ENCODE measurements at regions not wholly inside any gene's neighbourhood (a gene's known extent, or its start where the extent isn't known, plus 50 kb on each side); places are given as distances from the start of the nearest gene placed in this dataset.

DNA sequence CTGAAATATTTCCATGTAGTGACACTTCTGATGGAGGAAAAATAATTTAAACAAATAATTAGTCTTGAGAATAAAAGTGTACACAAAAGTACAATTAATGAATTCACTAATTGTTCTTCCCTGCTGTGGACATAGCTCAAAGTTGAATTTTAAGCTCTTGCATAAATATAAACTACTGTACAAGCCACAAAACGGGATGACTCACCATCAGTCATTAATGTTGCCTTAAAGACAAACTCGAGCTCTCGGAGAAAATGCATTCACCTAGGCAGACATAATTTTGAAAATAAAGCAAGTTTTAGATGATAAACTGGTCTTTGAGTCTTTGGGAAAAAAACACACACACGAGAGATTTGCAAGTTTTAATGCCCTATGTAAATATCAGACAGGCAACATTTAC lies 436.4 kb downstream of the ZNF521 start:
- DNase-seq, result no peak

DNA sequence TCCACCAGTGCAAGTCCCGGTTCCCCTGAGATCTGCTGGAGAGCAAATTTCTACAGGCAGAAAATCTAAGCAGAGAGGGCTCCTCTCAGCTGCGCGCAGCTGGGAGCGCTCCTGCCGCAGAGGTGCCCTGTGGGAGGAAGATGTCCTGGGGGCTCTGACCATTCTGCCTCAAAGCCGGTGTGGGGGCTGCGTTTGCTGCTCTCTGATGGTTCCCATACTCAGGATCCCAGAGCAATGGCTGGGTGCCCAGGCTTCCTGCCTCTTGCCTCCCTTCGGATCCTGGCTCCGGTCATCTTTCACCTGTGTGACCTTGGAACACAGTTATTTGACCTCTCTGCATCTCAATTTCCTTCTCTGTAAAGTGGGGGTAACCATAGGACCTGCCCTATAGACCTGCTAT lies 434.2 kb downstream of the ZNF521 start:
- no peak for DNase-seq

DNA sequence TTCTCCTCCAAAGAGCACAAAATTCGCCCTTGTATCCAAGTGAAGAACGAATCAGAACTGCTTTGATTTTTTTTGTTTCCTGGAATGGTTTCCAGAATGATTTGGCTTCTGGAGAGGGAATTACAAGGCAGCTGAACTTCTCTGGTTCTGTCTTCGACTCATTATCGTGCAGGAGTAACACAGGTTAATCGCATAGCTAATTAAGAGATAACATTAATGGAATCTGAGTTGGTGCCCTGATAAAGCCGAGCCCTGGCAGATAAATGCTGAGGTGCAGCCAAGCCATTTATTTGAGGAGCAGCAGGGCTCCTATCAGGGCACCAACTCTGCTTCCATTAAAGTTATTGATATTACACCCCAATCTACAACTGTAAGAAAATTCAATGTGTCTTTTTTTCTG lies 433.7 kb downstream of the ZNF521 start:
- no peak for DNase-seq

DNA sequence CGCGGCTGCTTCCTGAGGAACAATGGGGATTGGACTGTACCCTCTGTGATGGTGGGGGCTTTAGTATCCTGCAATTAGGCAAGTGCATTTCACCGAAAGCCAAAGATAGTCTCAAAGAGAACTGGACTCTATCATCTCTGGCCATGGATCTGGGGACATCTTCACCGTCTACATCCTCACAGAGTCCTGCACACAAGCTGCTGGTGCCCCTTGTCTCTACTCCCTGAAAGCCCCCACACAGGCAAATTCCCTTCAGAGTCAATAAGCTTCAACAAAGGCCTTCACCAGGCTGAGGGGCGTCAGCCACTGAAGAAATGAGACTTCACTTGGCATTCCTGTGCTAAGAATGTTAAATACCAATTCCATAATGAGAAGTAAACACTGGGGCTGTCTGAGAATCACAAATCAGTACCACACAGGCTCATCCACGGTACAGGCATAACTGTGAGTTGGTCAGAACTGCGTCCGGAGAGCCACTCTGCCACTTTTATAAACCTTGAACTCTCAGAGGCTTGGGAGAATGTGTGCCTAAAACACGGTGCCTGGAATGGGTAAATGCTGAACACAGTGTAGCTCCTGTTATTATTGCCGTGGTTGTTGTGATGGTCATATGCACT lies 432.7 kb downstream of the ZNF521 start:
- no peak for DNase-seq

DNA sequence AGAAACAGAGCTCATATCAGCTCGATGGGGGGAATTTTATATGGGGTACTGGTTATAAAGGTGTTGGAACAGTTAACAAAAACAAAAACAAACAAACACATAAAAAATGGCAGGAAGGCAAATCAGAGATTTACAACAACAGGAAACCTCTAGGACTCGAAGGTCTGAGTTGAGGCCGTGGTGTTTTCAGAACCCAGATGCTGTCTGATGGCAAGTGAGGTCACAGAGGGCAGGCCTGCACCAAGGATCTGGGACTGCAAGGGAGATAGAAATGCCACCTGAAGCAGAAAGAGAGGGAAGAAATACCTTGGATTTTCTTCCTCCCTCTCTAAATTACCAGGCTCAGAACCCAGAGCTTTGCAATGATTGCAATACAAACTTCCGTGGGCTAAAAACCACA lies 429.5 kb downstream of the ZNF521 start:
- DNase-seq, result no peak

DNA sequence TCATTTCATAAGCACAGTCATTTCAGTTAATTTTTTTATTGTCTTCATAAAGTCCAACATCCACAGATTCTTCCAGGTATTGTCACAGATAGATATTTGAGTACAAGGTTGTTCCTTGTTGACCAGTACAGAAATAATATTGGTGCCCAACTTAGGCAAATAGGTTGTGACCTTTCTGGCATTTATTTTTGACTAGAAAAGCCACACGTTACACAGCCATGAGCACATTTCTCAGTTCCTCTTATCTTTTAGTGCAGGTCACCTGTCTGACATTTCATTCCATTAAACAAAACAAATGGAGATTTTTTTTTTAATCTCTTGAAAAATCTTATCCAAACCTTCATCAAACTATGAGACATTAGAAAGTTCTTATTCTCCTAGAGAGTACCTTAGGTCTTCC lies 428.8 kb downstream of the ZNF521 start:
- DNase-seq, result no peak

DNA sequence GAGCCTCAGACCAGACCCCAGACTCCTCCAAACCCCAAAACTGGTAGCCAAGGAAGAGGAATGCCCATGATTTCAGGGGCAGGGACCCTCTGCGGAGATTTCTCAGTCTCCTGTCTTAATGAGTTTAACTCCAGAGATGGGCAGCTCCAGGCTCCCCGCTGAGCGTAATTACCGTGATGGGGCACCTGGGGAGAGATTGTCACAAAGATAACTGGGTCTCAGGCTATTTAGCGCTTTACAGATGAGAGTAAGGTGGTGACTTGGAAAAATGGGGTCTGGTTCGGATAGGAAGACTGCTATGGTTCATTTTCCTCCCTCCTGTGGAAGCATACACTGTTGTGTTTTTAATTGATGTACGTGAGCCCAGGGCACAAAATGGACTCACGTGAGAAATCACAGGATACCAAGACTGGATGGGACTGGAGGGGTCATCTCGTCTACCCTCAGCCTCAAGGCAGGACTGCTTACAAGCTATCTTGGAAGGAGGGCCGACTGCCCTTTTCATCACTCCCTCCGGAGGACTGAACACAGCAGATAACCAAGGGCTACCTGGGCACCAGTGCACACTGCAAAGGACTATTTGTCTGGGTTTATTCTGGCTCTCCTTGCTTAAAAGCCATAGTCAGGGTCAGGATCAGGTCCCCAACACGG lies 427.8 kb downstream of the ZNF521 start:
- DNase-seq, result no peak

DNA sequence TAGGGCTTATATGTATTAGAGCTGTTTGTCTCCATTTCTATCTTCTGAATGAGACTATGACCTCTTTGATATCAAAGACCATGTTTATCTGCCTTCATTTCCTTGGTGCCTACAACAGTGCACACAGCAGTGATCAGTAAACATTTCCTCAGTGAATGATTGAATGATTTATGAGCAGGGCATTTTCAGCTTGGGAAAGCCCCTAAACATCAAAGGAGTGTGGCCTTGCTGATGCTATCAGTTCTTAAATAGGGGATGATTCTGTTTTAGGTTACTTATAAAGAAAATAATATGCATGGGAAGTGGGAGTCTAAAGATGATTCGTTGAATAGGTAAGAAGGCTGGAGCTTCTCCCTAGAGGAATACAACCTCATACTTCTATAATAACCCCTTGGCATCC lies 425.3 kb downstream of the ZNF521 start:
- DNase-seq, result no peak

DNA sequence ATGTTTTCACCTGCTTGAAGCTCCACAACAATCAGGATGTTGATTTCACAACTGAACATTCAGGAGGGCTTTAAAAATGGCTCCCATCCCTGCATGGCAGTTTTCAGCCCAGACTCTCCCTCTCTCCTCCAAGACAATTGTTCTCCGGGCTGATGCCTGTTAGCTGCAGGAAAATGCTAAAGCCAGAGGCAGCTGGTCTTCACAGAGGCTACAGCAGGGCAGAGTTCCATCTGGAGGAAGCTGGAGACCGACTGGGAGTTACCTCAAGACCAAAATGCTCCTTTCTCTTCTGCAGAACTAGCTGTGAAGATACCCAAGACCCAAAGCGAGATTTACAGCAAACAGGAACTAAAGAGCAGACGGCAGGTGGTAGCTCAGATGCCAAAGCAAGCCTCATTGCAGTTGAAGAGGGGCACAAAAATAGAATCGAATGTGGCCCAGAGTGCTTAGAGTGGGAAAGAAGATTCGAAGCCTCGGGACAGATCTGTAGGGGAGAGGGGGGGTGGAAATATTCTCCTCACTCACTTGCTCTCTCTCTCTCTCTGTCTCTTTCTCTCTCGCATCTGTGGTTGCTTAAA lies 423.6 kb downstream of the ZNF521 start:
- no peak for DNase-seq

DNA sequence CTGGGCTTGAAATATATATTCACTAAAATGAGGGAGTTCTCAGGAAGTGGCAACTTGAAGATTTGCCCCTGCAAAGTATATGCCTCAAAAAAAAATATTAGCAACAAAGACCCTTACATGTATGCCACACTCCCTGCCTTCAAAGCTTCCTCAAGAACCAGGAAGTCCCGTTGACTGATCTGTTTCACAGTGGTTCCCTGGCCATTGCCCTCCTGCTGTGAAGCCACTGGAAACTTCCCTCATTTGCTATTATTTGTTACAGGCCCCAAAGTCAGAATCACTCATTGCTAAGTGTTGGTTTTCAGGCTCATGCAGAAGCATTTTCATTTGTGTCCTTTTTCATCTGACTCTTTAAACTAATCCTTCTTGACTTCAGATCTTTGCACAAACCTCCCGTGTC lies 421.5 kb downstream of the ZNF521 start:
- DNase-seq, result no peak

DNA sequence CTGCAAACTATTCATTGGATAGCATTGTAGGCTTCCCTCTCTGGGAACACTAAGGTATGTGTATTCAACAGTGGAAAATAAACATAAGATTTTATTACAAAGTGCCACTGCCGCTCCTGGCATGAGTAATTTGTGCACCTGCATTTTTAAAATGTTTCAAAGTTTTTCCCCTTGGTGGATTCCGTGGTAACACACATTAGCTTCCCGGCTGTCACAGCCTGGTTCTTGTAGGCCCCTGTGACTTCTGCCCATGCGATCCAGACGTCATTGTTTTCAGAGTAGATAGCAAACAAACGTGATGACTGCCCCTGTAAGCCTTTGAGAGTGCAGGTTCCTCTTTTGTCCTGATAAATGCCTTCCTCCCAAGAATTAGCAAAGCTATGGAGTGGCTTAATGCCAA lies 421.0 kb downstream of the ZNF521 start:
- DNase-seq, result no peak

DNA sequence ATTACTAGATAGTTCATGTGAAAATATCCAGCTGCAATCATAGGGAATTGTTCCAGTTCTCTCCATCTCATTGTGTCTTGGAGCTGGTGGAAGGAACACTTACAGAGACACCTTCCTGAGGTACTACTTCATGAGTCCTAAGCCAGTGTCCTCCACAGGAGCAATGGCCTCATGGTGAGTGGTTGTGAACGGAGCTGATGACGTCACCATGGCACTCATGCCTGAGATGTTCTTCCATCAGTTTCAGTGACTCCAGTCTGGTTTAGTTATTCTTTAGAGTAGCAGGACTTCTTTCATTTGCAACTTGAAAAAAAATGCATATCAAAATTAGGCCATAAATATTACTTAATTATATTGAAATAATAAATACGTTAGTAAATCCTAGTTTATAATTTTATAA lies 418.6 kb downstream of the ZNF521 start:
- DNase-seq, result no peak

DNA sequence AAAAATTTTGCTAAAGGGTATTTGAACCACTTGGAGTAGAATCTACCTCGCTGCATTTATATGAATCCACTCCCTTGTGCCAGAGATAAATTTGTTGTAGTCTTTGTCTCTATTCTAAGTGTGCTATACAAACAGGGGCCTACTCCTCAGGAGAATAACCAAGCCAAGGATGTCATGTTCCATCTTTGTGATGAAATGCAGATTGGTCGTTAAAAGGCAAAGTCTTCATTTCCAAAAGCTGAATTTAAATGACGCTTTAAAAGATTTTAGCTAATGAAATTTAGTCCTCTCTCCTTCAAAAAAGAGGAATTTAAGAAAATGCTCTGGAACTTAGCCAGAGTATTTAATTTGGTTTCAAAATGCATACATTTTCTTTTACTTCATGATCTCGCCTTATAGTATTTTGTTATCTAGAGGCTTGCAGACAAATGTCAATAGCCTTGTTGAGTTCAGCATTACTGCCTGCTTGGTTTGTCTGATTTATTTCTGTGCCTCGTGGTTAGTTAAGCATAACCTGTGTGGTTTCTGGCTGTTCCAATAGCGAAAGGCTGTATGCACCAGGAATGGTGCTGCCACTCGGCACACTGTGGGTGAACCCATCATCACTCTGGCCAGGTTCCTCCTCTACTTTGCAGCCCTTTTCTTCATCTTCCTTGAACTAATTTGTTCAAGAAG lies 417.6 kb downstream of the ZNF521 start:
- no peak for DNase-seq

DNA sequence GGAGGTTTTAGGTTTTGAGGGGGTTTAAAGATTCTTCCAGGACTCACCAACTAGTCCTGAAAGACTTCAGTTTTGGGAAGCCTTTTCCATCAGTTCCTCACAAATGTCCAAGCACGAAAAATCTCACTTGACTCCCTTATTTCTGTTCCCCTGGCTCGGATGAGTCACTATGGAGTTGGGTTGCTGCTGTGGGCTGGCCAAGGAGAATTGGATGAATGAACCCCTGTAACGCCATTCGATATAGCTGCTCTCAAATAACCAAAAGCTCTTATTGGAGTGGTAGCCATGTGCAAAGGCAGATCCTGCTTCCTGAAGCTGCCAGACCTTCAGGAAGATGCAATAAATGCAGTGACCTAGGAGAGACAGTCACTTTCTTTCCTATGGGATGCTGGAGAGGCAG lies 417.0 kb downstream of the ZNF521 start:
- no peak for DNase-seq

DNA sequence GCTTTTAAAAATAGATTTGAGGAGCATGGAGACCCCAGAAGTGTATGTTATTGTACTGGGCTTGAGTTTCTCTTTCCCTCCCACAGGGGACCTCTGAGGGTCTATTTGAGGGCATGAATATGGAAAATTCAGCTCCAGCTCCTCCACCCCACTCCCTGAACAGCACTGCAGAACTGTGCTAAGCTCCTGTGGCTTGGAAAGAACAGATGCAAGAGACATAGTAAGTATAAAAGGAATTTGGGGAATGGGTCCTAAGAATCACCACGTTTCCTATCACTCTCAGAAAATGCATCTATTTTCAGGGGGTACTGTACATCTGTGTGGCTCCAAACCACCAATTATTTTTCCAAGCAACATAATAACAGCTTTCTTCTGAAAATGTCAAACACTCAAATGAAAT lies 416.1 kb downstream of the ZNF521 start:
- no peak for DNase-seq

DNA sequence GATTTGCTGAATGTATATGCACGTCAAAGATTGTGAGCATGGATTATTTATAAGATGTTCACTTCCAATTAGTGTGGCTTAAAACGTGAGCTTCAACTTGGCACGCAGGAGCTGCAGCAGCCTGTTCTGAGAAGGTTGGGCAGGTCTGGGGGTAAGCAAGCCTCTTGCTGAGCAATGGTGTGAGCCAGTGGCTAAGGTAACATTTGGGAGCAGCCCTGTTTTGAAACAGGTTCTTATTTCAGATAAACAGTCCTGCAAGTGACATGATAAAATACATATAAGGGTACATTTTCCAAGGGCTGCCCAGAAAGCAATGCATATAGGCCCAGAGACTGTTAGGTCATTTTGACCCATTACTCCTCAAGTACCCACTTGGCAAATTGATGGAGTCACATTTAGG lies 415.3 kb downstream of the ZNF521 start:
- DNase-seq, result no peak

DNA sequence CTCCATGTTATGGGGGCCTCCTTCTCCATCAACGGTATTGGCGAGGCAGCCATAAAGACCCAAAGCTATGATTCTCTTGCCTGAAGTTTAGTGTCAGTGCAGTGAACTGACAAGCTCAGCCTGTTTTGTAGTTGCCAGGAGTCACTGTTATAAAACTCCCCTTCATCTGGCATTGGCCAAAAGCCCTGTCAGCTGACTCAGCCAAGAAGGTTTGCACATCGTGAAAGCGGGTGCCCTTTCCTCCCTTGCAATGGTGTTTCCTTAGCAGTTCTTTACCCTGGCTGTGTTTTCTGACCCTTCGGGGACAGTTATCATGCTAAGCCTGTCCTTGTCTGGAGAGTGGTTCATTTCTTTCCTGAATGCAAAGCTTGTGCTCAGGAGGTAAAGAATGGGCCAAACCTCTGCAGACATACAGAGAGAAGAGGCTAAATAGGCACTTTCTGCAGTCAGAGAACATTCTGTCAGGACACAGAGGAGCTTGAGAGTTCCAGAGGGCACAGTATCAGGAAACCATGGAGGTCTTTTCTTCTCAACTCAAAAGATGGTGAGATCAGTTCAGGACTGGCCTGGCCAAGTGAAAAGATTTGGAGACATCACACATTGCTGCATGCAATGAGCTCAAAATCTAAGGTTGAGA lies 414.2 kb downstream of the ZNF521 start:
- no peak for DNase-seq

DNA sequence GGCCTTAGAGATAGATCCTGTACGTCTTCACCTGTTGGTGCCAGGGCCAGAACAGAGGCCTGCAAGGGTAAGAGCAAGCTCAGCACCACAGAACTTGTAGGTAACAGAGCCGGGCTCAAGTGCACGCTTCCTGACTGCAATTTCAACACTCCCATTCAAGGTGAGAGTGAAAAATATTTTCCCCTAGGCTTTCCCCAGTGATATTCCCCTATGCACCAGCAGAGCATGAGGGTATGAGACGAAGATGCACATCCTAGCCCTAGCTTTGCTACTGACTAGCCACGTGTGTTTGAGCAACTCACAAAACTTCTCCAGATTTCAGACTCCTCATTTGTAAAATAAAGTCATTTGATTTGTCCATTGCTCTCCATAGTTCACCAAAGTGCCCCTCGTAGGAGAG lies 411.6 kb downstream of the ZNF521 start:
- no peak for DNase-seq

DNA sequence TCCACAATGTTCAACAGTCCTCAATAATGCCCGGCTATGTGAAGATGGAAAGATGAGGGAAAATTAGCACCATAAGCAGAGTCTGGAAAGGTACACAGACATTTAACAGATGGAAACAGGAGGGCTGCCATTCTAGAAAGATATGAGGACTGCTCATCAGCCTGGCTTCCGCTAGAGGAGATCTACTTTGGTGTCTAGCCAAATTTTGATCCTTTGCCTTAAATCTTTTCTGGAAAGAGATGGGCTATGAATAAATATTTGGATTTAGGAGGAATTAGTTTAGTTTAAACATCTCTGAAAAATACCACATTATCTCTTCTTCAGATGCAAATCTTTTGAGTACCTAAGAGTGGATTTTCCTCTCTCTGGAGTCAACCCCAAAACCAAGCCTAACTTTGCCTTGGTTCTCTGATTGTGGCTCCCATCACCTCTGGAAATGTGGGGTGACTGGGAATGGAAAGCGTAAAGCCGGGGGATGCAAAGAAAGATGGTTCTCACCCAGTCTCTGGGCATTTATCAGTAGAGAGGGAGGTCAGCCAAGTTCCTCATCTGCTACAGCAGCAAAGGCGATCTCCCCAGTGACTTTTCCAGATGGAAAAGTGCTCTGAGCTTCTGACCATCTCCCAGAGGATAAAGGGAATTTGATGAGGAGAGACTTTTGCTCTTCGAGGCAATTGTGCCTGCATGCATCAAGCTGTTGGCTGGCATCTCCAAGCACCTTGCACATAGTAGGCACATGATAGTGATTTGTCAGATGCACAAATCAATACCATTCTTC lies 410.6 kb downstream of the ZNF521 start:
- DNase-seq, result no peak

DNA sequence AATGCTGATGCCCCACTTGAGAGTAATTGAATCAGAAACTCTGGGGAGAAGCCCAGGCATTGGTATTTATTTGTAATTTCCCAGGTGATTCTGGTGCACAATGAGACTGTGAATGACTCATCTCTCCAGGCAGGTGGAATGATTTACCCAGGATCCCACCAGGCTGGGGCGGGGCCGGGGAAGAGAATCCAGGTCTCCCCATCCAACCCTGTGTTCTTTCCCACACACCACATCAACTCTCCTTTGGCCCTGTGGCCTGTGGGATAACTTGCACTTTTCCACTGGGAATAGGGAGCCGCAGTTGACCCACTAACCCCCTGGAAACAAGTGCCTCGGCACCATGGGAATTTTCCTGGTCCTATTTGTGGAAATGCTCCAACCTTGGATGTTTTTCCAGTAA lies 409.8 kb downstream of the ZNF521 start:
- no peak for DNase-seq

DNA sequence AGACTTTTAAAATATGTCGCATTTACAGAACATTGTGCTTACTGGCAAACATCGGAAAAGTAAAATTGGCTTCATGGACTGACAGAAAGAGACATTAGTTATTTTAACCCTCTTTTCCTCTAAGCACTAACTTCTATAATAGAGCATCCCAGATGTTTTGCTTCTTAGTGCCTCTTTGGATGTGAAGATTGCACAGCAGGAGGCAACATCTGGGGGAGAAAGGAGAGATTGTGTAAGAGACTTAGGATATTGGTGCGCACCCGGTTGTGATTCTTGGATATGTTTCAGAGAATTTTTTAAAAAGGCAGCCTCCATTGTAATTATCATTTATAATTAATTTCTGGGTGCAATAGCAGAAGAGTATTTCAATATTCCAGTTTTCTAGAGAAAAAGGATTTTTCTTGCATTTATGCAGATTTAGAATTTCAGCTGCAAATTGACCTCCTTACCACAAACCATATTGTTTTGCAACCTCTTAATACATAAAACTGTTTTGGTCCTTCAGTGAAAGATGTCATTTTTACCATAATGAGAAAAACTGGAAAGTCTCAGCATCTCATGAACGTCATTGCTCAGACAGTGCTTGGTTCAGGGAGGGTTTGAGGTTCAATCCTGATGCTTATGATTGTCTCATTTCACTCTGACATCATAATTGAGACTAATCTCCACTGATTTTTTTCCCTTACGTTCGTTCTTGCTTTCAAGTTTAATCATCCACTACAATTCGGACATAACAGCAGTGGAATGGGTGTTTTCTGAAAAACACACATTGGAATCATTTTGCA lies 404.3 kb downstream of the ZNF521 start:
- no peak for DNase-seq

DNA sequence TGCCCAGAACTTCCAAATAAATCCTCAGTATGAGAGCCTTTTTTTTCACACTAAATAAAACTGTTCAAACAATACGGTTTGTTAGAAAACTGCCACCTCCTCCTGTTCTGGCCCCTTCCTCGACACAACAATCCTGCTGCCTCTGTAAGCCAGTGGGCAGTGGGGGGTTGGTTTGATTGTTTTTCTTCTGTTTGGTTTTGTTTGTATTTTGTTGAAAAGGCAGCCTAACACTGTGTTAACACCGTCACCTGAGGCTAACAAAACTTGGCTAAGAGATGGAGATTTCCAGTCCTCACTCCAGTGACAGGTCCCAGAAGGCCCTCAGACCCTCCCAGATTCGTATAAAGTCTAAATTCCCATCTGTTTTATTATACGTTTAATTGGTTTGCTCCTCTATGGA lies 402.1 kb downstream of the ZNF521 start:
- DNase-seq, result no peak

Measured in stimulated activated CD4-positive, alpha-beta T cell treated with anti-CD3 and anti-CD28 coated beads, Interleukin-1b, Interleukin-23, amount 100 ng/mL, for 48 hours (primary cell).